Peyer's patch (tissue), 4 donors: ENCODE measurements at regions not wholly inside any gene's neighbourhood (a gene's known extent, or its start where the extent isn't known, plus 50 kb on each side); places are given as distances from the start of the nearest gene placed in this dataset.

Experiments used
- POLR2A ChIP-seq, 2 donors: fragments of 450-650 bp; IDR thresholded peaks; one replicate each; pipeline ENCODE4 v1.5.1; 2017; ENCODE audit warnings: antibody characterized with exemption in 2 of 2, mild to moderate bottlenecking in 2 of 2, moderate library complexity in 2 of 2
- TF ChIP-seq, protein P1 (sequence below), 6 experiments: fragments of 450-650 bp in 4 of 6; fragments of 200-600 bp in 2 of 6; sonication (generic) in 1 of 6; IDR thresholded peaks; one replicate each; pipeline ENCODE4 v1.5.1; 2017 to 2019; ENCODE audit warnings: antibody characterized with exemption in 6 of 6, mild to moderate bottlenecking in 3 of 6, moderate library complexity in 1 of 6

DNA sequence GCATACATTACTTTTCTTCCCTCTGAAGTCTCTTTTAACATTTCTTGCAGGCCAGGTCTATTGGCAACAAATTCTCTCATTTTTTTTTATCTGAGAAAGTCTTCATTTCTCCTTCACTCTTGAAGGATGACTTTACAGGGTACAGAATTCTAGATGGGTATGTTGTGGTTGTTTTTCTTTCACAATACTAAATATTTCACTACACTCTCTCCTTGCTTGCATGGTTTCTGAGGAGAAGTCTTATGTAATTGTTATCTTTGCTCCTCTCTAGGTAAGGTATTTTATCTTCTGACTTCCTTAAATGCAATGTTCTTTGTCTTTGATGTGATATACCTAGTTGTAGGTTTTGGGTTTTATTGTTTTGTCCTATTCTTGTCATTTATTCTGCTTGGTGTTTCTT is 371.1 kb downstream of the FIGN start:
- TF ChIP-seq, protein P1, sequence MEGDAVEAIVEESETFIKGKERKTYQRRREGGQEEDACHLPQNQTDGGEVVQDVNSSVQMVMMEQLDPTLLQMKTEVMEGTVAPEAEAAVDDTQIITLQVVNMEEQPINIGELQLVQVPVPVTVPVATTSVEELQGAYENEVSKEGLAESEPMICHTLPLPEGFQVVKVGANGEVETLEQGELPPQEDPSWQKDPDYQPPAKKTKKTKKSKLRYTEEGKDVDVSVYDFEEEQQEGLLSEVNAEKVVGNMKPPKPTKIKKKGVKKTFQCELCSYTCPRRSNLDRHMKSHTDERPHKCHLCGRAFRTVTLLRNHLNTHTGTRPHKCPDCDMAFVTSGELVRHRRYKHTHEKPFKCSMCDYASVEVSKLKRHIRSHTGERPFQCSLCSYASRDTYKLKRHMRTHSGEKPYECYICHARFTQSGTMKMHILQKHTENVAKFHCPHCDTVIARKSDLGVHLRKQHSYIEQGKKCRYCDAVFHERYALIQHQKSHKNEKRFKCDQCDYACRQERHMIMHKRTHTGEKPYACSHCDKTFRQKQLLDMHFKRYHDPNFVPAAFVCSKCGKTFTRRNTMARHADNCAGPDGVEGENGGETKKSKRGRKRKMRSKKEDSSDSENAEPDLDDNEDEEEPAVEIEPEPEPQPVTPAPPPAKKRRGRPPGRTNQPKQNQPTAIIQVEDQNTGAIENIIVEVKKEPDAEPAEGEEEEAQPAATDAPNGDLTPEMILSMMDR (IDR thresholded peaks at IDR 0.05) = no peak
- no peak for TF ChIP-seq POLR2A (IDR thresholded peaks at IDR 0.05)
